GM12891 (cell line): ENCODE measurements at regions not wholly inside any gene's neighbourhood (a gene's known extent, or its start where the extent isn't known, plus 50 kb on each side); places are given as distances from the start of the nearest gene placed in this dataset.

Source experiments
- PAX5 ChIP-seq: IDR thresholded peaks from 2 replicates; pipeline ENCODE4 v1.6.1; 2011; ENCODE audit warnings: low read length, moderate library complexity, mild to moderate bottlenecking; ENCODE audit not compliant: insufficient read depth, severe bottlenecking
- POLR2A ChIP-seq: IDR thresholded peaks from 2 replicates; pipeline ENCODE4 v1.6.1; 2011; ENCODE audit warnings: low read depth, low read length, control low read depth
- POLR2AphosphoS5 ChIP-seq: IDR thresholded peaks from 2 replicates; pipeline ENCODE4 v1.6.1; 2011; ENCODE audit warnings: low read depth, low read length, control low read depth
- POU2F2 ChIP-seq: IDR thresholded peaks from 2 replicates; pipeline ENCODE4 v1.6.1; 2011; ENCODE audit warnings: low read depth, mild to moderate bottlenecking, control low read depth, low read length, moderate library complexity
- SPI1 ChIP-seq: IDR thresholded peaks from 2 replicates; pipeline ENCODE4 v1.6.1; 2011; ENCODE audit warnings: low read depth, low read length, control low read depth
- TAF1 ChIP-seq: IDR thresholded peaks from 2 replicates; pipeline ENCODE4 v1.6.1; 2011; ENCODE audit warnings: low read depth, low read length, control low read depth

- TF ChIP-seq POLR2AphosphoS5 = no peak
- no peak for TF ChIP-seq POLR2A
- no peak for TF ChIP-seq PAX5
- no peak for TF ChIP-seq TAF1
- TF ChIP-seq SPI1 = no peak
- TF ChIP-seq POU2F2 = no peak
Measured at GRCh38 chr3:1499694-1500093, 406.9 kb downstream of the CNTN6 start.
